Right renal cortex interstitium (tissue), 3 donors: ENCODE measurements at regions not wholly inside any gene's neighbourhood (a gene's known extent, or its start where the extent isn't known, plus 50 kb on each side); places are given as distances from the start of the nearest gene placed in this dataset.
"Not testable (repeated sequence)": the region's sequence is repeated elsewhere in the genome, so short reads cannot be mapped to it uniquely, and the experiment has no call there.

Experiments
- DNase-seq, 3 donors: peaks; one replicate each; pipeline ENCODE4 v3.0.0-alpha.2; 2013; ENCODE audit warnings: low read depth in 3 of 3, low spot score in 2 of 3

DNA sequence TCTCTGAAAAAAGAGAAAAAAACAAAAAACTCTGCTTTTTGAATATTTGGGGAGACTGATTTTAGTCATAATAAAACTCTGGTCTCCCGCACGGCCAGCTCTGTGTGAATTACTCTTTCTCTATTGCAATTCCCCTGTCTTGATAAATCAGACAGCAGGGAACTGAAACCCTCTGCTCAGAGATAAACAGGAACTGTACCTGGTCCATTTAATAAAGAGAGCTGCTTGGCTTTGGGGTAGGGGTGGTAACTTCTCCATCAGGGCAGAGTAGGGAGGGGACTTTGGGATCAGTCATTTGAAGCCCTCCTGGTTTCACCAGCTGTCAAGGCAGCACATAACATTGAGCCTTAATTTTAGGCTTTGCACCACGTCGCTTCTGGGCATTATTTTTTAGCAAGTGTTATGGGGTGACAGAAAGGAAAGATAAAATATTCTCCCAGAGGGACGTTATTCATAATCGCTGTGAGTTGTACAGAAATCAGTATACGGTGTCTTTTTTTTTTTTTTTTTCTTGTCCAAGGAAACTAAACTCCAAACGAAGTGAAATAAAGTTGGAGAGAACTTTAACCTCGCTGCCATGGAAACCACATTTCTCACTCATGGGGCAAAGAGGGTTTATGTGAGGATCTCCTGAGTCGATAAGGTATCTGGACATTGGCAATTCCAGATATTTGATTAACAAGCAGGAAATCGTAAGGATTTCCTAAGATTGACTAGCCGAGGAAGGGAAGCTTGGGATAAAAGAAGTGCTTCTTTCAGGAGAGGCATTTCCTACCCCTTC is 99.0 kb upstream of the MRI1 start:
- no peak for DNase-seq

DNA sequence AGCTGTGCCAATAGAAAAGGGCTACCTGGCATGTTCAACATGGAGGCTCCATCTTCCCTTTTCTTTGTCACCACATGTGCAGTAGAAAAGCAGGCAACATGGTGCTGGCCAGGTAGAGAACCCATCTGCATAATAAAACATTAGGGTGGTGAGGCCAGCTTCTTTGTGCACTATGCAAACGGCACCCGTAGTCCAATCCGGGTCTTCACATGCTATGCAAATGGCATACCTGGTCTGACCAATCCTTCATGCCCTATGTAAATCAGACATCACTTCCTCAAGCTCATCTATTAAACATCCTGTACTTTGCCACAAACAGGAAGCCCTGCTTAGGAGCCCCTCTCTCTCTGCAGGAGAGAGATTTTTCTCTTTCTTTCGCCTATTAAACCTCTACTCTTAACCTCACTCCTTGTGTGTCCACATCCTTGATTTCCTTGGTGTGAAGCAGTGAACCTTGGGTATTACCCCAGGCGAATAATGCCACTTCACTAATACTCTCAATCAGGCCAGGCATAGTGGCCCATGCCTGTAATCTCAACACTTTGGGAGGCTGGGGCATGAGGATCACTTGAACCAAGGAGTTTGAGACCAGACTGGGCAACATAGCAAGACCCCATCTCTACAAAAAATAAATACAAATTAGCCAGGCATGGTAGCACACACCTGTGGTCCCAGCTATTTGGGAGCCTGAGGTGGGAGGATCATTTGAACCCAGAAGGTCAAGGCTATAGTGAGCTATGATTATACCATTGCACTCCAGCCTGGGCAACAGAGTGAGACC is 111.3 kb upstream of the MRI1 start:
- no peak for DNase-seq

DNA sequence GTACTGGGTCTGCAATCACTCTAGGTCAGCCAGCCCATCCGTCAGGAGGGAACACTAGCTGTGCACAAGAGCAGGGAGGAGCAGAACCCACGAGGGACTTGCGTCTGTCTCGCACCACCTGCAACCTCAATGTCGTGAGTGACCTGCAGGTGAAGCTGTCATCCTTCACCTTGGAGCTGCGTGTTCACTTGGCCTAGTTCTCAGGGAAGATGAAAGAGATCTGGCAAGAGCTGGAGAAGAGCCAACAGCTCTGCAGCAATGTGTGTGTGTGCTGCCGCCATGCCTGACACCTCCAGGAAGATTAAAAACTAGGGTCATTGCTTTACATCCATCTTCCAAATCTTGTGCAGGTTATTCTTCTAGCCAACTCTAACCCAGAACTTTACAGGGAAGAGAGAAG is 117.6 kb upstream of the MRI1 start:
- no peak for DNase-seq

DNA sequence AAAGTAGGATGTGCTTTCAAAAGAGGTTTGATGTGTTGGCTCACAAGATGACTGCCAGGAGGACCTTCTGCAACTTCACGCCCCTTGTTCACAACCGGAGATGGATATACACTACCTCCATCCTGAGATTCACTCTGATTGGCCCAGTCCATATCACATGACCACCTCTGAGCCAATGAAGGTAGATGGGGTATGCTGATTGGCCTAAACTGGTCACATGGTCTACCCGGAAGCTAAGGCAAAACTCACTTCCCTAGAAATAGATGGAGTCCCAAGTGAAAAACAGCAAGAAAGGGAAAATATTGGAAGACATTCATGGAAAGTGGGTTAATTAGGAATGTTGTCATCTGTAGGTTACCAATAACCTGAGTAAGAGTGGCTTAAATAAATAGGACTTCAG is 119.7 kb upstream of the MRI1 start:
- no peak for DNase-seq

DNA sequence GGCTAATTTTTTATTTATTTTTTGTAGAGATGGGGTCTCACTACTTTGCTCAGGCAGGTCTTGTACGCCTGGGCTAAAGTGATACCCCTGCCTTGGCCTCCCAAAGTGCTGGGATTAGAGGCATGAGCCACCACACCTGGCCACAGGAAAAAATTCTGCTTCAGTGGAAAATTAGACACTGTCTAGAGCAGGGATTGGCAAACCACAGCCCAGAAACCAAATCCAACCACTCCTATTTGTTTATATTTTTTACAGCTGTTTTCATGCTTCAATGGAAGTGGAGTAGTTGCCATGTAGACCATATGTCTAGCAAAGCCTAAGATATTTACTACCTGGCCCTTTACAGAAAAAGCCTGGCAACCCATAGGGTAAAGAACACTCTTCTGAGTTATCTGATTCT is 123.7 kb upstream of the MRI1 start:
- no peak for DNase-seq

DNA sequence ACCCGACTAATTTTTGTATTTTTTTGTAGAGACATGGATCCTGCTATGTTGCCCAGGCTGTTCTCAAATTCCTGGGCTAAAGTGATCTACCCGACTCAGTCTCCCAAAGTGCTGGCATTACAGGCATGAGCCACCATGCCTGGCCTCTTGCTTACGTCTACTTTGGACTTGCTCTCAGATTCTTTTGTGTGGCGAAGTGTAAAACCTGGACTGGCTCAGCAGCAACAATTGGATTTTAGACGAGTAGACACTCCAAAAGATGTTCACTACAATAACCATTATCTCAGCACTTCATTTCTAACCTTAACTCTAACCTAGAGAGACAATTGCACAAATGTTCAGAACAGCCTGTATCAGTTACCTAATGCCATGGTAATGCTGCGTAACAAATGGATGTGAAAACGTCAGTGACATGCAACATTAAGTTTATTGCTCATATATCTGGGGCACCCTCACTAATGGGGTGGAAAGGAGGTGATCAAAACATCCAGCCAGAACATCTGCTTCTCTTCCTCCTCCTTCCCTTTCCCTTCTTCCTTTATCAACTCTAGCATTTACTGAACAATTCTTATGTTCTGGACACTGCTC is 124.9 kb upstream of the MRI1 start:
- no peak for DNase-seq

DNA sequence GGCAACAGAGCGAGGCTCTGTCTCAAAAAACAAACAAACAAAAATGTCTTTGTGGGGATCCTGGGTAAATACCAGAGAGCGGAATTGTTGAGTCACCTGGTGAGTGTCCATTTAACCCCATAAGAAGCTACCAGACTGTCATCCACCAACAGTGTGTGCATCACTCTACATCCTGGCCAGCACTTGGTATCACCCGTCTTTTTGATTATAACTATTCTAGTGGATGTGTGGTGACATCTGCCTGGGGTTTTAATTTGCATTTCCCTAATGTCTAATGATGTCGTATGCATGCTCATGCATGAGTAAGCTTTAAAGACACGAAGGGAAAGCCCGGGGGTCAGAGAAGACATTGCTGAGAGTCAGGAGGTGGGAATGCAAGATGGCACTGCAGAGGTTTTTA is 126.7 kb upstream of the MRI1 start:
- DNase-seq: no peak

DNA sequence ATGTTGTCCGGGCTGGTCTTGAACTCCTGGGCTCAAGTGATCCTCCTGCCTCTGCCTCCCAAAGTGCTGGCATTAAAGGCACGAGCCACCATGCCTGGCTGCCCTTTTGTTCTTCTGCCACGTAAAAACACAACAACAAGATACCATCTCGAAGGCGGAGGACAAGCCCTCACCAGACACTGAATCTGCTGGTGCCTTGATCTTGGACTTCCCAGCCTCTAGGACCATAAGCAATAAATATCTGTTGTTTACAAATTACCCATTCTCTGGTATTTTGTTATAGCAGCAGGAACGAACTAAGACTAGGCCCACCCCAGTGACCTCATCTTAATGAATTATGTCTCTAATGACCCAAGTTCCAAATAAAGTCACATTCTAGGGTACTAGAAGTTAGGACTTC is 128.4 kb upstream of the CACNA1A start:
- no peak for DNase-seq

DNA sequence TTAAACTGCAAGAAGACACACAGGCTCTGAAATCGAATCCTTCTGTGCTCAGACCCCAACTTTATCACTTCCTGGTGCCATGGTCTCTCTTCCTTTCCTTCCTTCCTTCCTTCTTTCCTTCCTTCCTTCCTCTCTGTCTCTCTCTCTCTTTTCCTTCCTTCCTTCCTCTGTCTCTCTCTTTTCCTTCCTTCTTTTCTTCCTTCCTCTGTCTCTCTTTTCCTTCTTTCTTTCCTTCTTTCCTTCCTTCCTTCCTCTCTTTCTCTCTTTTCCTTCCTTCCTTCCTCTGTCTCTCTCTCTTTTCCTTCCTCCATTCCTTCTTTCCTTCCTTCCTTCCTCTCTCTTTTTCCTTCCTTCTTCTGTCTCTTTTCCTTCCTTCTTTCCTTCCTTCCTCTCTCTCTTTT is 127.2 kb upstream of the CACNA1A start:
- DNase-seq: peak in 1 of 3 donors; percentile 3

DNA sequence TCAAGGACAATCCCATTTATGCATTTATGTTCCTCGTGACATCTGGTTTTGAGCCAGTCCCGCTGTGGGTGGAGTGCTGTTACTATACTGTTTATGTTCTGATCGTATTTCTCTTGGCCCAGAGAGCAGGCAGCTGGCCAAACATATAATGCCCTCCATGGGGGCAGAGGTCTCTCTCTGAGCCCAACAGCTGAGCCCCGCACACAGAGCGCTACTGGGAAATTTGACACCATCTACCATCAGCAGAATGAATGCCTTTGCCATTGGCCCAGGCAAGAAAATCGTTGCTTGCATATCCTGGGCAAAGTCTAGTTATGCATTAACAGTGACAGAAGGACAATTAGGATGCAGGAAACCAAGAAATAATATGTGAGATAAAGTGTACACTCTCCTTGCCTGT is 126.8 kb upstream of the CACNA1A start:
- DNase-seq: peak; percentile 36 to 39 (median 37)

DNA sequence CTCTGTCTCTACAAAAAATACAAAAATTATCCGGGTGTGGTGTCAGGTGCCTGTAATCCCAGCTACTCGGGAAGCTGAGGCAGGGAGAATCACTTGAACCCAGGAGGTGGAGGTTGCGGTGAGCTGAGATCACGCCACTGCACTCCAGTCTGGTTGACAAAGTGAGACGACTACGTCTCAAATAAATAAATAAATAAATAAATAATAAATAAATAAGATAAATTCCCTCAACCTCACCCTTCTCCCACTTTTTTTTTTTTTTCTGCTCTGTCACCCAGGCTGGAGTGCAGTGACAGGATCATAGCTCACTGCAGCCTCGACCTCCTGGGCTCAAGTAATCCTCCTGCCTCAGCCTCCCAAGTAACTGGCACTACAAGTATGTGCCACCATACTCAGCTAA is 125.9 kb upstream of the CACNA1A start:
- DNase-seq: not testable (repeated sequence)

DNA sequence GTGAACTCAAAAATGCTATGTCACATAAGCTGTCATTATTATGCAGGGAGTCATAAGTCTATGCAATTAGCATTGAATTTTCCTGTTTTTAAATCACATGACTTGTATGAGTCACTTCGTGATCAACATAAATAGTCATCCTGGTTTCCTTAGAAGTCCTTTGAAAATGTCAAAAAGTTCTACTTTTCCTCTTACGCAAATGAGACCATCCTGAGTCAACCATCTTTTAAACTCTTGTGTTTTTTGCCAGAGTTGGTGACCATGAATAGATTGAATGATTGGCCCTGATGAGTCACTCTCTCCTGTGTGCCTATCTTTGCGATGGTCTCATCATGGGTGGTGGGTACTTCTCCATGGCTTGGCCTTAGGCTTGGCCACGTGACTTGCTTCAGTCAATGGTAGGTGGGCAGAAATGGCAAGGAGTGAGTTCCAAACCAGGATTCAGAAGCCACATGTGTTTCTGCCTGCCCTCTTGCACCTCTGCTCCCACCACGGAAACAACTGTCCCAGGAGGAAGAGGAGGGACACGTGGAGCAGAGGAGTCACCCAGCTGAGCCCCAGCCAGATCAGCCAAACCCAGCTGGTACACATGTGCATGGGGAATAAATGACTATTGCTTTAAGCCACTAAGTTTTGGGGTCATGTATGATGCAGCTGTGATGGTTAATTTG is 123.5 kb upstream of the CACNA1A start:
- no peak for DNase-seq

DNA sequence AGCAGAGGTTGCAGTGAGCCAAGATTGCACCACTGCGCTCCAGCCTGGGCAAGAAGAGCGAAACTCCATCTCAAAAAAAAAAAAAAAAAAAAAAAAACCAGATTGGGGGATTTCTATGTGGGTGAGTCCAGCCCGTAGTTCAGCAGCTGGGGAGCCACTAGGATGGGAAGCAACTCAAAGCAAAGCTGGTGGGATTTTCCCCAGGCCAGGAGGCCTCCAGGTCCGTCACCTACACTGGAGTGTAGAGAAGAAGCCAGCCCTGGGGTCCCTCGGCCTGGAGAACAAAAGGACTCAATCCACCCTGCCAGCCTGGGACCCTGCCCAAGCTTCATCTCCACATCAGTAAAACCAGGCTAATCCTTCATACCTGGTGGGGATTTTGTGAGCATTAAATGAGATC is 121.3 kb upstream of the CACNA1A start:
- no peak for DNase-seq

DNA sequence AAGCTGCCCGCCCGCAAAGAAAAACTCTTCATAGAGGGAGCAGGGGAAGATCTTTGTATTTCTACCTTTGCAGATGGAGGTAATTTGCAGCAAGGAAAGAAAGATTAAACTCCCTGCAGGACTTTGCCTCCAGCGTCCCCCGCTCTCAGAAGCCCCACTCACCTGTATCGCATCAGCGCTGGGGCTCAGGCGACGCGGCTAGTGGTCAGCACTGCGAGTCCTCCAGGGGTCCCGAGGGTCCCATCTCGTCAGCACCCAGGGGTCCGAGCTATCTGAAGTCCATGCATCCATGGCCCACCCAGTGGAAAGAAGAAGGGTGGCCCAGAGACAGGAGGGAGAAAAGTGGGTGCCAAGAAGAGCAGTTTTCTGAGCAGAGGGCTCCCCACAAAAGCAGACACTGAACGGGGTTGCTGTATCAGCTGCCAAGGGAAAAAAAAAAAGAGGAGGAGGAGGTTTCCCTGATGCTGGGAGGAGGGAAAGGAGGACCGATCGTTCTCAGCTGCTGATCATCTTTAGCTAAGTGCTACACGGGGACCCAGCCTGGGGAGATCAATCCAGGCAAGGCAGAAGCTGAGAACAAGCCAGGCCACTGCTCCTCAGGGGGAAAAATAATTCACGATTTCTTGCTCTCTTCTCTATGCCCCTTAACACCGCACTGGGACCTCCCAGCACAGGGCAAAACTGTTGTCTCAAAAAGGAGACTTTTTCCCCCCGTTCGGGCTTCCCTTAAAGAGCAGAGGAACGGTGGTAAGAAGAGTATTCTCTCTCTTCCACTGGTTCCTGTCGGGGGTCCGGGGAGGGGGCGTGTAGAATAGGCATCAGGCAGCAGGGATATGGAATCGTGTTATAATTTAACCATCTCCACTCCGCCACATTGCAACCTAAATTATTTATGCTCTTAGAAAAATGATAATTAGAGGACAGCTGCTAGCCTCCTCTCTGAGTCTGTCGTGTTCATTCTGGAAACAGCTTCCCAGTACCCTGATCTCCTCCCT is 117.7 kb upstream of the CACNA1A start:
- no peak for DNase-seq

DNA sequence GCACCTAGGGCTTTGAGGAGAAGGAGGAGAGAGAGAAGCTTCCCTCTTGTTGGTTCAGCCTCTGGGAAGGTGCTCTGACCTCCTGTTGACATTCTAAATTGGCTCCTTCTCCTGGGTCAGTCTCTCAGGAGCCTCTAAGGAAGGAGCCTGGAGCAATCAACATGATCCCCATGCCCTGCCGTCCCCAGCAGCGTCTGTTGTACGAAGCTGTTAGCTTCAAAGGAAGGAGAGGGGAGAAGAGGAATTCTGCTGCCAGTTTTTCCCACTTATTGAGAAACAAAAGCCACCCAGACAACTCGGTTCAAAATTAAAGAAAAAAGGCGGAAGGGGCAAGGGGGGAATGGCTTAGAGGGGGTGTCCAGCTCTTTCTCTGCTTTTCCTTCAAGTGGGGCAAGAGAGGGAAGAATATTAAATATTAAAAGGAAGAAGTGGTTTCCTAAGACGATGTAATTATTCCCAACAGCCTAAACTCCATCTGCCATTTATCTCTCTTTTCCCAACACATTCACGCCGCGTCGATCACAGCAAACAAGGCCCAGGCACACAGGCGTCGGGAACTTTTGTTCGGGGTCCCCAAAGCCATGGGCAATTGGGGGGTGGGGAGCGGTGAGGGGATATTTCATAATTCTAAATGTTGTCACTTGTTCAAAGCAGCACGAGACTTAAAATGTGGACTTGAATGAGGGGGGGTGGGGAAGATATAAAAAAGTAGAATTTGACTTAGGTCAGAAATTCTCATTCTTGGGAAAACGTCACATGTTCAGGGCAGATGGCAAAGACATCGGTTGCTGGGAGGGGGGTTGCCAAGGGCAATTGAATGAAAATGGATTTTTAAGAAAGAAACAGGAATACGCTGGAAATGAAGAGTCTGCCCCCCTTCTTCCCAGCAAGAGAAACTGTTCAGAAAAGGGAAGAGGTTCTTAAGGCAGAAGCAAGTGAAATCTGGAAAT is 116.8 kb upstream of the CACNA1A start:
- DNase-seq: no peak

DNA sequence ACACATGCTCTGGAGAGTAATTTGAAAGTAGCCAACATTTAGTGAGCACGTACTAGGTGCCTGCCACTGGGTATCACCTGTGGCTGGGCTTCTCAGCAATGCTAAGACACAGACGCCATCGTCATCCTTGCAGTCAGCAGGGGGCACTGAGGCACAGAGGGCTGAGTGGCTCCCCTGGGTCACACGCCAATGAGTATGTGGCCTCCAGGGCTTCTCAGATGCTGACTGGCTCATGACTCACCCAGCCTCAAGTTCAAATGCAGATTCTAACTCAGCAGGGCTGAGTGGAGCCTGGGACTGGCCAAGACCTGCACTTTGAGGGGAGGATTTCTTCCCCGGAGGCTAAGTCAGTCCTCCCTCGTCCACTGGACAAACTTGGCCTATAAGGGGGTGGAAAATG is 115.1 kb upstream of the CACNA1A start:
- DNase-seq: no peak

DNA sequence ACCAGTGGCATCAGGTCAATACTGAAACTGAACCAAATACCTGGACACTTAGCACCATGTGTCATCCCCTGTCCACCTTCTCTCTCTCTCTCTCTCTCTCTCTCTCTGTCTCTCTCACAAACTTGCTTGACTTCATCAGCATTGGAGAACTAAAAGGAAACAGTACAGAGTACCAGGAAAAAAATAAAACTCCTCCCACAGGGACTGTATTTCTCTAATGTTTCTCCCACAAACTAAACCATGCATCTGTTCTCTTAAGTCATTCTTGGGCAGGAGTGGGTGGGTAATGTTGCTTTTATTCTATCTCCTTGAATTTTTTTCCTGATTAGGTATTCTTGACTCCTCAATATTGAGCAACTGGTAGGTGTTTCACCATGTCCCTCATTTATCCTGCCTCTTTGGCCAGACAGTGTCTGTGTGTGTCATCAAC is 112.9 kb upstream of the CACNA1A start:
- DNase-seq: no peak

DNA sequence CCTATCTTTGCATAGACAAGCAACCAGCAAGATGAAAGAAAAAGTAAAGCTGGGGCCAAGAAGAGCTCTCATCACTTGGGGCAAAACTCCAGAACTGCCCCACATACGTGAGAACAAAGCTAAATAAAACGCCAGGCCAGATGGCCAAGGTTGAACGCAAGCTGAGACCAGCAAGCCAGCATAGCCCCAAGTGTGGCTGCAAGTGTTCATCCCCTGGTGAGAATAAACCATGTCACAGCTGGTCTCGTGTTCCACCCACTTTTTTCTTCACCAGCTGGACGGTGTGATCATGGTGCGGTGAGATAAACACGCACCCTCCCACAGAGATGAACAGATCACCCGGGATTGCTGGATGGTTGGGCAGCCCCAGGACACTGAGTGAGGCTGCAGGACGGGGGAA is 109.6 kb upstream of the CACNA1A start:
- DNase-seq: no peak

DNA sequence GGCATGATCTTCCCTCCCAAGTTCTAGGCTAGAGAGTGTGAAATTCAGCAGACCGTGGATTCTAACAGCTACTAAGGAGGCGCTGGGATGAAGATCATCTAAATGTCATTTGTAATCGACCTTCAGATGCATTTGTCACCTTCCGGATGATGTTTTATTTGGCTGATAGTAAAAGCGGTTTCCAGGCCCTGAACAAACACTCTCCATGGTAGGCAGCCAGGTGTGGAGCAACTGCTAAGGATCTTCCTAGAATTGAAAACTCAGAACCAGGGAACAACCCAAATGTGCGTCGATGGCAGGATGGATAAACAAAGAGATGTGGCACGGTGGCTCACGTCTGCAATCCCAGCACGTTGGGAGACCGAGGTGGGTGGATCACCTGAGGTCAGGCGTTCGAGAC is 107.2 kb upstream of the CACNA1A start:
- DNase-seq: no peak
